ENCODE measurements at regions not wholly inside any gene's neighbourhood (a gene's known extent, or its start where the extent isn't known, plus 50 kb on each side); places are given as distances from the start of the nearest gene placed in this dataset.
"Not testable (repeated sequence)": the region's sequence is repeated elsewhere in the genome, so short reads cannot be mapped to it uniquely, and the experiment has no call there.

- DNase-seq (ENCODE audit: insufficient read length) (no peak), FAIRE-seq (no peak)
Observed at GRCh38 chr12:19910681-19911080, 457.7 kb upstream of the PDE3A start.

GRCh38 chr12:19912991-19913390, 455.3 kb upstream of the PDE3A start:
- FAIRE-seq (no peak), DNase-seq (ENCODE audit: insufficient read length) (no peak)
- TF ChIP-seq POLR2AphosphoS5 (IDR thresholded peaks at IDR 0.05; ENCODE audit: low read depth, low read length): no peak
- no peak for TF ChIP-seq TAF1 (IDR thresholded peaks at IDR 0.05; ENCODE audit: borderline replicate concordance, low read depth, low read length)
- no peak for TF ChIP-seq POLR2A (IDR thresholded peaks at IDR 0.05; ENCODE audit: low read depth, low read length)

More at GRCh38 chr12:19910681-19911080, 457.7 kb upstream of the PDE3A start:
- TF ChIP-seq TAF1 (IDR thresholded peaks at IDR 0.05; ENCODE audit: borderline replicate concordance, low read depth, low read length): no peak
- no peak for TF ChIP-seq POLR2A (IDR thresholded peaks at IDR 0.05; ENCODE audit: low read depth, low read length)
- no peak for TF ChIP-seq POLR2AphosphoS5 (IDR thresholded peaks at IDR 0.05; ENCODE audit: low read depth, low read length)

DNA sequence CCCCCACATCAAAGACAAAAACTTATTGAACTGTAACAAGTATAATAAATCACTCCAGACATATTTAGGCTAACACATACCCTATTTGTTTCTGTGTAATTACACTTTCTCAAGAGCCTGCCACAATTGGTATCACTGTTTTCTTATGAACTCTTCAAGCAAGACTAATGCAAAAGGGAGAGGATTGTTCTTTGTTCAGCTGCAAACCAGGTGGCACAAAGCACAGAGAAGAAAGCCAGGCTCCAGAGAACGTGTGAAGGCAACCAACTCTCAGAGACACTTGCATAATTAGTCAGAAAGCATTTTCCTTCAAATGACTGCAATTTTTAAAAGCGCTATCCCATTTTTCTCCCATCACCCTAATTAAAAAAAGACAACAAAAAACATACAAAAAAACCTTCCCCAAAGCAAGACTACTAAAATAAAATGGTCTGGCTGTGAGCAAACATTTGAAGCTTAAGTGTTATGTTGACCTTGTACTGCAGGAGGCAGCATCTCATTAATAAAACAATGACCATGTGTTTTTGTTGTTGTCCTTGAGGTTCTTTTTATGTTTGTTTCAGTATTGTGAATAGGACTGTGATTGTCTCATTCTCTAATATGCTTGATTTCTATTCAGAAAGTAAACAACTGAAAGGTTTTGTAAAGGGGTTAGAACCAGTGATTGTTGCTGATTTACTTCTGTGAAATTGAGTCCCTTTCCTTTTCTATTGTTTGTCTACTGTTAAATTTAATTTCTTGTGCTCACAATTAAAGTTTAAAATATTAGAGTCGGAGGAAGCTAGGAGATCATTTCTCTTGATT, 452.7 kb upstream of the PDE3A start:
- TF ChIP-seq TAF1 (IDR thresholded peaks at IDR 0.05; ENCODE audit: borderline replicate concordance, low read depth, low read length) (no peak), POLR2AphosphoS5 (IDR thresholded peaks at IDR 0.05; ENCODE audit: low read depth, low read length) (no peak), POLR2A (IDR thresholded peaks at IDR 0.05; ENCODE audit: low read depth, low read length) (no peak)
- no peak for FAIRE-seq
- DNase-seq (ENCODE audit: insufficient read length): no peak

DNA sequence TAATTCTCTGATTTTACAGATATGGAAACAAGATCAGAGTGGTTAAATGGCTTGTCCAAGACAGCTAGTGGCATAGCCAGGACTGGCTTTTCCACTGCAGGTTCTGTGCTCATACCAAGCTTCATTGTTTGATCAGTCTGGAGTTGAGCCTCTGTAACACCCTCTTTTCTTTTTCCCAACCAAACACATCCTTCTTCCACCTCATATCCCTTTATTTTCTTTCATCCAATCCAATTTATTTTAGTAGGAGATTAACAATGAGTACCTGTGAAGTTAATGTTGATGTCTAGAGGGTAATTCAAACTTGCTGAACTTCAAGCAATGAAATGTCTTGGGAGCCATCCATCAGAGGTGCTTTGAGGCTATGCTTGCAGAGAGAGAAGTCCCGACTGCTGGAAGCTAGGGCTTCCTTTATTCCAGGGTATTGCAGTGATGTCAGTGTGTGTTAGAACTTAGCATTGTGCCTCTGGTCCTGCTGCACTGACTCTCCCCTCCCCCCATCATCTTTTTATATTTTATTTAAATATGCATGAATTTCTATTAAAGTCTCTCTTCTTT, 452.1 kb upstream of the PDE3A start:
- no peak for FAIRE-seq
- no peak for TF ChIP-seq POLR2A (IDR thresholded peaks at IDR 0.05; ENCODE audit: low read depth, low read length)
- DNase-seq (ENCODE audit: insufficient read length): no peak

- TF ChIP-seq POLR2AphosphoS5 (IDR thresholded peaks at IDR 0.05; ENCODE audit: low read depth, low read length) (no peak), POLR2A (IDR thresholded peaks at IDR 0.05; ENCODE audit: low read depth, low read length) (no peak), TAF1 (IDR thresholded peaks at IDR 0.05; ENCODE audit: borderline replicate concordance, low read depth, low read length) (no peak)
- no peak for DNase-seq (ENCODE audit: insufficient read length)
- peak; percentile 17 for FAIRE-seq
Observed at GRCh38 chr12:19916974-19917373, 451.4 kb upstream of the PDE3A start.

DNA sequence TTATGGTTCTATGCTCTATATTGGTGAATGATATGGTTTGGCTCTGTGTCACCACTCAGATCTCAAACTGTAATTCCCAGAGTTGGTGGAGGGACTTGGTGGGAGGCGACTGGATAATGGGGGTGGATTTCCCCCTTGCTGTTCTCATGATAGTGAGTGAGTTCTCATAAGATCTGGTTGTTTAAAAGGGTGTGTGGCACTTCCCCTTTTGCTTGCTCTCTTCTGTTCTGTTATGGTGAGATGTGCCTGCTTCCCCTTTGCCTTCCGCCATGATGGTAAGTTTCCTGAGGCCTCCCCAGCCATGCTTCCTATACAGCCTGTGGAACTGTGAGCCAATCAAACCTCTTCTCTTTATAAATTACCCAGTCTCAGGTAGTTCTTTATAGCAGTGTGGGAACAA, 446.6 kb upstream of the PDE3A start:
- not testable (repeated sequence) for FAIRE-seq

DNA sequence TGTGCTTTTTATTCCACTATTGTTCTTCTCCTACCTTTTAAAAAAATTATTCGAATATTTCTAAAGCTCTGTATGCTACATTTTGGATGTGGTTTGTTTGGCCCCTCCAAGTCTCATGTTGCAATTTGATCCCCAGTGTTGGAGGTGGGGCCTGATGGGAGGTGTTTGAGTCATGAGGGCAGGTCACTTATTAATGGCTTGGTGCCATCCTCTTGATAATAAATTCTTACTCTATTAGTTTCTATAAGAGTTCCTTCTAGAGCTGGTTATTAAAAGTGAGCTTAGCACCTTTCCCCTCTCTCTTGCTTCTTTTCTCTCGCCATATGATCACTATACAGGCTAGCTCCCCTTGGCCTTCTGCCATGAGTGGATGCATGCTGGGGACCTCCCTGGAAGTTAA, 445.6 kb upstream of the PDE3A start:
- FAIRE-seq: no peak
- TF ChIP-seq TAF1 (IDR thresholded peaks at IDR 0.05; ENCODE audit: borderline replicate concordance, low read depth, low read length): no peak
- no peak for TF ChIP-seq POLR2A (IDR thresholded peaks at IDR 0.05; ENCODE audit: low read depth, low read length)
- no peak for TF ChIP-seq POLR2AphosphoS5 (IDR thresholded peaks at IDR 0.05; ENCODE audit: low read depth, low read length)
- DNase-seq (ENCODE audit: insufficient read length): no peak

More for the DNA sequence above, 446.6 kb upstream of the PDE3A start:
- not testable (repeated sequence) for DNase-seq (ENCODE audit: insufficient read length)

- DNase-seq (ENCODE audit: insufficient read length) (no peak), FAIRE-seq (no peak)
Observed at GRCh38 chr12:19924360-19924759, 444.0 kb upstream of the PDE3A start.

GRCh38 chr12:19925841-19926240, 442.5 kb upstream of the PDE3A start:
- DNase-seq (ENCODE audit: insufficient read length): no peak
- TF ChIP-seq POLR2A (IDR thresholded peaks at IDR 0.05; ENCODE audit: low read depth, low read length): no peak
- no peak for TF ChIP-seq POLR2AphosphoS5 (IDR thresholded peaks at IDR 0.05; ENCODE audit: low read depth, low read length)
- no peak for TF ChIP-seq TAF1 (IDR thresholded peaks at IDR 0.05; ENCODE audit: borderline replicate concordance, low read depth, low read length)
- no peak for FAIRE-seq

More at GRCh38 chr12:19924360-19924759, 444.0 kb upstream of the PDE3A start:
- TF ChIP-seq TAF1 (IDR thresholded peaks at IDR 0.05; ENCODE audit: borderline replicate concordance, low read depth, low read length) (no peak), POLR2AphosphoS5 (IDR thresholded peaks at IDR 0.05; ENCODE audit: low read depth, low read length) (no peak), POLR2A (IDR thresholded peaks at IDR 0.05; ENCODE audit: low read depth, low read length) (no peak)

DNA sequence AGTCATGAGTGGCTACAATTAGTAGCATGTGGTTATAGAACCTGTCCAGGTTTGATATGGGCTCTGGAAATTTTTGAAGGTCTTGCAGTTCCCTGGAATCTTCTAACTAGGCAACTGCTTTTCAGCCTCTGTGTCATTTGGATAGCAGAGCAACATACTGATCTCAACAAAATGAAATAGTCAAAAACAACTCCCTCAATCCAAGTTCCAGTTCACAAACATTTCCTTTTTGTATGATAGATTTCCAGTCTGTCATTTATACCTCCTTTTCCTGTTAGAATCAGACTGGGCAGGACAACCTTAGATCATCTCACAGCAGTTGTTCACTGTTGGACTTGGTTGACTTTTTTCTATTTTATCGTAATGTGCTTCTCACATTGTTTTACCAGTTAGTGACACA, 442.1 kb upstream of the PDE3A start:
- no peak for TF ChIP-seq POLR2AphosphoS5 (IDR thresholded peaks at IDR 0.05; ENCODE audit: low read depth, low read length)
- DNase-seq (ENCODE audit: insufficient read length) (no peak), FAIRE-seq (no peak)

DNA sequence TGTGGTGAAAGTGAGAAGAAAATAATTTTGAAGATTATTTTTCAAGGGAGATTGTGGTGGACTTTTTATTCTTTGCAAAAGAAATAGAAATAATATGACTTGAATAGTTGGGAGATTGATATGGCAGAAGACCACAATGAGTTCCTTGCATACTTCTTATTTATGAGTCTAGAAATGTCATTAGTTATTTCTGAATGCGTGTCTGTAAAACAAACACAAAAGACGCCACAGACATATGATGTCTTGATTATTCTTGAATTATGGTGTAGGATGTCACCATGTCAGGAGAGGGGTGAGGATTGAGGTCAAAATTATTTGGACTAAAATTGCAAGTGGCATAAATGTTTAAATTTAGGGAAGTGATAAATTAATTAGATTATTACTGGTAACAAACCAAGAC, 440.7 kb upstream of the PDE3A start:
- TF ChIP-seq TAF1 (IDR thresholded peaks at IDR 0.05; ENCODE audit: borderline replicate concordance, low read depth, low read length) (no peak), POLR2A (IDR thresholded peaks at IDR 0.05; ENCODE audit: low read depth, low read length) (no peak), POLR2AphosphoS5 (IDR thresholded peaks at IDR 0.05; ENCODE audit: low read depth, low read length) (no peak)
- FAIRE-seq (no peak), DNase-seq (ENCODE audit: insufficient read length) (no peak)

GRCh38 chr12:19932413-19932812, 435.9 kb upstream of the PDE3A start:
- FAIRE-seq (no peak), DNase-seq (ENCODE audit: insufficient read length) (no peak)
- TF ChIP-seq POLR2A (IDR thresholded peaks at IDR 0.05; ENCODE audit: low read depth, low read length) (no peak), TAF1 (IDR thresholded peaks at IDR 0.05; ENCODE audit: borderline replicate concordance, low read depth, low read length) (no peak), POLR2AphosphoS5 (IDR thresholded peaks at IDR 0.05; ENCODE audit: low read depth, low read length) (no peak)

Data from GM12892 (cell line).